ENCODE measurements at regions not wholly inside any gene's neighbourhood (a gene's known extent, or its start where the extent isn't known, plus 50 kb on each side); places are given as distances from the start of the nearest gene placed in this dataset.

GRCh38 chr7:24475166-24475961, 97.9 kb upstream of the PALS2 start:
- no peak for DNase-seq (ENCODE audit: low read depth in 2 of 2, low spot score in 1 of 2)

GRCh38 chr7:24476227-24476626, 97.0 kb upstream of the PALS2 start:
- no peak for DNase-seq (ENCODE audit: low read depth in 2 of 2, low spot score in 1 of 2)

- no peak for DNase-seq (ENCODE audit: low read depth in 2 of 2, low spot score in 1 of 2)
Measured at GRCh38 chr7:24477398-24478136, 95.7 kb upstream of the PALS2 start.

- DNase-seq (ENCODE audit: low read depth in 2 of 2, low spot score in 1 of 2), result no peak
Measured at GRCh38 chr7:24478137-24478655, 95.1 kb upstream of the PALS2 start.

- no peak for DNase-seq (ENCODE audit: low read depth in 2 of 2, low spot score in 1 of 2)
Measured at GRCh38 chr7:24480501-24480900, 92.8 kb upstream of the PALS2 start.

GRCh38 chr7:24483804-24484203, 89.4 kb upstream of the PALS2 start:
- no peak for DNase-seq (ENCODE audit: low read depth in 2 of 2, low spot score in 1 of 2)

GRCh38 chr7:24492576-24492975, 80.7 kb upstream of the PALS2 start:
- no peak for DNase-seq (ENCODE audit: low read depth in 2 of 2, low spot score in 1 of 2)

GRCh38 chr7:24494832-24495231, 78.4 kb upstream of the PALS2 start:
- no peak for DNase-seq (ENCODE audit: low read depth in 2 of 2, low spot score in 1 of 2)

GRCh38 chr7:24496036-24496435, 77.2 kb upstream of the PALS2 start:
- DNase-seq (ENCODE audit: low read depth in 2 of 2, low spot score in 1 of 2), result no peak

GRCh38 chr7:24498439-24498838, 74.8 kb upstream of the PALS2 start:
- DNase-seq (ENCODE audit: low read depth in 2 of 2, low spot score in 1 of 2), result no peak

GRCh38 chr7:24499871-24500270, 73.4 kb upstream of the PALS2 start:
- DNase-seq (ENCODE audit: low read depth in 2 of 2, low spot score in 1 of 2), result no peak

- no peak for DNase-seq (ENCODE audit: low read depth in 2 of 2, low spot score in 1 of 2)
Measured at GRCh38 chr7:24500599-24500998, 72.7 kb upstream of the PALS2 start.

GRCh38 chr7:24501009-24501408, 72.2 kb upstream of the PALS2 start:
- no peak for DNase-seq (ENCODE audit: low read depth in 2 of 2, low spot score in 1 of 2)

- no peak for DNase-seq (ENCODE audit: low read depth in 2 of 2, low spot score in 1 of 2)
Measured at GRCh38 chr7:24501443-24502134, 71.7 kb upstream of the PALS2 start.

GRCh38 chr7:24502135-24502488, 71.1 kb upstream of the PALS2 start:
- DNase-seq (ENCODE audit: low read depth in 2 of 2, low spot score in 1 of 2), result no peak

- DNase-seq (ENCODE audit: low read depth in 2 of 2, low spot score in 1 of 2), result no peak
Measured at GRCh38 chr7:24503506-24503905, 69.7 kb upstream of the PALS2 start.

GRCh38 chr7:24504040-24504439, 69.2 kb upstream of the PALS2 start:
- DNase-seq (ENCODE audit: low read depth in 2 of 2, low spot score in 1 of 2), result no peak

GRCh38 chr7:24504836-24505235, 68.4 kb upstream of the PALS2 start:
- no peak for DNase-seq (ENCODE audit: low read depth in 2 of 2, low spot score in 1 of 2)

GRCh38 chr7:24505968-24506367, 67.3 kb upstream of the PALS2 start:
- DNase-seq (ENCODE audit: low read depth in 2 of 2, low spot score in 1 of 2), result no peak

- DNase-seq (ENCODE audit: low read depth in 2 of 2, low spot score in 1 of 2), result no peak
Measured at GRCh38 chr7:24508316-24508715, 64.9 kb upstream of the PALS2 start.

- no peak for DNase-seq (ENCODE audit: low read depth in 2 of 2, low spot score in 1 of 2)
Measured at GRCh38 chr7:24510759-24511158, 62.5 kb upstream of the PALS2 start.

GRCh38 chr7:24517166-24517565, 56.1 kb upstream of the PALS2 start:
- no peak for DNase-seq (ENCODE audit: low read depth in 2 of 2, low spot score in 1 of 2)

Measured in stimulated activated CD8-positive, alpha-beta memory T cell treated with anti-CD3 and anti-CD28 coated beads, Interleukin-4, amount 100 ng/mL, for 4 hours (primary cell).